OCI-LY1 (cell line): ENCODE measurements at regions not wholly inside any gene's neighbourhood (a gene's known extent, or its start where the extent isn't known, plus 50 kb on each side); places are given as distances from the start of the nearest gene placed in this dataset.

Experiments
- H2AFZ ChIP-seq: fragments of 200-600 bp; sonication (generic), shearing (Covaris generic); 2 replicates; pipeline ENCODE4 v1.6.0; 2014; ENCODE audit warnings: antibody characterized with exemption, mild to moderate bottlenecking, low read length
- H3F3A ChIP-seq: fragments of 200-600 bp; sonication (generic), shearing (Covaris generic); 2 replicates; pipeline ENCODE4 v1.6.0; 2014; ENCODE audit warnings: mild to moderate bottlenecking, antibody characterized with exemption, low read length, moderate library complexity; ENCODE audit not compliant: insufficient read depth
- H3K27ac ChIP-seq: fragments of 200-600 bp; sonication (generic); 2 replicates; pipeline ENCODE4 v1.5.1; 2014; ENCODE audit warnings: low read length, mixed run types, mild to moderate bottlenecking, low read depth; ENCODE audit not compliant: poor library complexity, severe bottlenecking
- H3K27me3 ChIP-seq: fragments of 200-600 bp; sonication (generic); 2 replicates; pipeline ENCODE4 v1.6.0; 2014; ENCODE audit warnings: antibody characterized with exemption, mild to moderate bottlenecking, low read length, moderate library complexity; ENCODE audit not compliant: insufficient read depth
- H3K36me3 ChIP-seq: fragments of 200-600 bp; sonication (generic); 2 replicates; pipeline ENCODE4 v1.6.1; 2014; ENCODE audit warnings: mild to moderate bottlenecking, antibody characterized with exemption, low read length, moderate library complexity, mixed read lengths; ENCODE audit not compliant: insufficient read depth
- H3K4me1 ChIP-seq: fragments of 200-600 bp; sonication (generic); 2 replicates; pipeline ENCODE4 v1.5.1; 2014; ENCODE audit warnings: mild to moderate bottlenecking, low read length, moderate library complexity; ENCODE audit not compliant: insufficient read depth, severe bottlenecking
- H3K4me2 ChIP-seq: fragments of 200-600 bp; sonication (generic), shearing (Covaris generic); 2 replicates; pipeline ENCODE4 v1.6.1; 2014; ENCODE audit warnings: low read length
- H3K4me3 ChIP-seq: fragments of 200-600 bp; sonication (generic); 2 replicates; pipeline ENCODE4 v1.5.1; 2014; ENCODE audit warnings: low read length, low read depth, mild to moderate bottlenecking, mixed read lengths; ENCODE audit not compliant: poor library complexity, severe bottlenecking
- H3K79me2 ChIP-seq: fragments of 200-600 bp; shearing (Covaris generic); 2 replicates; pipeline ENCODE4 v1.6.1; 2016; ENCODE audit warnings: mixed run types, low read length, mixed read lengths; ENCODE audit not compliant: insufficient read depth
- H3K9ac ChIP-seq: fragments of 200-600 bp; sonication (generic), shearing (Covaris generic); 2 replicates; pipeline ENCODE4 v1.6.1; 2014; ENCODE audit warnings: mild to moderate bottlenecking, low read length, mixed read lengths
- H3K9me2 ChIP-seq: fragments of 200-600 bp; sonication (generic), shearing (Covaris generic); 2 replicates; pipeline ENCODE4 v1.6.1; 2014; ENCODE audit warnings: low read depth, mild to moderate bottlenecking, low read length, mixed read lengths
- H3K9me3 ChIP-seq: fragments of 200-600 bp; shearing (Covaris generic); 2 replicates; pipeline ENCODE4 v1.6.1; 2014; ENCODE audit warnings: low read length, mixed read lengths
- H4K20me1 ChIP-seq: fragments of 200-600 bp; sonication (generic), shearing (Covaris generic); 2 replicates; pipeline ENCODE4 v1.6.0; 2016; ENCODE audit warnings: mild to moderate bottlenecking, low read length; ENCODE audit not compliant: insufficient read depth
- EZH2 ChIP-seq: fragments of 200-600 bp; sonication (generic), shearing (Covaris generic); IDR thresholded peaks from 2 replicates; pipeline ENCODE4 v1.8.0; 2017; ENCODE audit warnings: borderline replicate concordance, mixed run types, mild to moderate bottlenecking, antibody characterized with exemption, low read length, moderate library complexity, mixed read lengths
- TF ChIP-seq, protein P1 (sequence below): fragments of 200-600 bp; sonication (generic), shearing (Covaris generic); IDR thresholded peaks from 2 replicates; pipeline ENCODE4 v1.5.1; 2017; ENCODE audit warnings: mild to moderate bottlenecking, antibody characterized with exemption, low read length, moderate library complexity, mixed read lengths

DNA sequence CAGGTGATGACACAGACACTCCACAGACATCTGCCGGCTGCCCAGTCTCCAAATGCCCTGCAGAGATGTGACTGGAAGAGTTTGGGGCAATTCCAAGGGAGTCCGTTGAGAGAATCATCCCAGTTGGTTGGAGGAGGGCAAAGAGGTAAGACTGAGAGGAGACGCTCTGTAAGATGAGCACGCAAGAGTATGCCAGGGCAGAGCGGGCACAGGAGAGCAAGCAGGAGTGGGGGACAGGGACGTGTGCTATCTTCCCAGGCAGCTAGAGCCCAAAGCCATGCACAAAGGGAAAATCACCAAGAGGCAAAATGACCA lies 156.3 kb upstream of the TSHZ3 start:
- Histone ChIP-seq H4K20me1 (no peaks in the 10 kb centered on the region), H2AFZ (no peak overlapping the region), H3F3A (no peaks in the 10 kb centered on the region), H3K9me3 (no peaks in the 10 kb centered on the region), H3K36me3 (no peaks in the 10 kb centered on the region), H3K27ac (no peak overlapping the region), H3K4me2 (no peak overlapping the region), H3K79me2 (no peaks in the 10 kb centered on the region), H3K27me3 (no peaks in the 10 kb centered on the region), H3K4me3 (no peak overlapping the region), H3K4me1 (no peaks in the 10 kb centered on the region), H3K9me2 (no peaks in the 10 kb centered on the region), H3K9ac (no peak overlapping the region)
- TF ChIP-seq, protein P1, sequence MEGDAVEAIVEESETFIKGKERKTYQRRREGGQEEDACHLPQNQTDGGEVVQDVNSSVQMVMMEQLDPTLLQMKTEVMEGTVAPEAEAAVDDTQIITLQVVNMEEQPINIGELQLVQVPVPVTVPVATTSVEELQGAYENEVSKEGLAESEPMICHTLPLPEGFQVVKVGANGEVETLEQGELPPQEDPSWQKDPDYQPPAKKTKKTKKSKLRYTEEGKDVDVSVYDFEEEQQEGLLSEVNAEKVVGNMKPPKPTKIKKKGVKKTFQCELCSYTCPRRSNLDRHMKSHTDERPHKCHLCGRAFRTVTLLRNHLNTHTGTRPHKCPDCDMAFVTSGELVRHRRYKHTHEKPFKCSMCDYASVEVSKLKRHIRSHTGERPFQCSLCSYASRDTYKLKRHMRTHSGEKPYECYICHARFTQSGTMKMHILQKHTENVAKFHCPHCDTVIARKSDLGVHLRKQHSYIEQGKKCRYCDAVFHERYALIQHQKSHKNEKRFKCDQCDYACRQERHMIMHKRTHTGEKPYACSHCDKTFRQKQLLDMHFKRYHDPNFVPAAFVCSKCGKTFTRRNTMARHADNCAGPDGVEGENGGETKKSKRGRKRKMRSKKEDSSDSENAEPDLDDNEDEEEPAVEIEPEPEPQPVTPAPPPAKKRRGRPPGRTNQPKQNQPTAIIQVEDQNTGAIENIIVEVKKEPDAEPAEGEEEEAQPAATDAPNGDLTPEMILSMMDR = no peak
- TF ChIP-seq EZH2 = no peak

DNA sequence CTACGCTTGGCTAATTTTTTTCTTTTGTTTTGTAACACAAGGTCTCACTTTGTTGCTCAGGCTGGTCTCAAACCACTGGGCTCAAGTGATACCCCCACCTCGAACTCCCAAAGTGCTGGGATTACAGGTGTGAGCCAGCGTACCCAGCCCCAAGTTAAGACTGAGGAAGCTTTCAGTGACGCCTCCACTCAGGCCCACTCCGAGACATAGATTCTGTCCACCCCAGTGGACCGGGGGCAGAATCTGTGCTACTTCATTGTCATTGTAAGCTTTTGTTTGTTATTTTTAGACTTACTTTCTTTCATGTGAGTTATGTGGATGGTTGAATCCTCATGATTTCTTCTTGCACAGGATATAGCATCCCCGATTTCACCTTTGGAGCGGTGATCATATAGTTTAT lies 156.9 kb upstream of the TSHZ3 start:
- H3K27me3 ChIP-seq = no peaks in the 10 kb centered on the region
- H3K27ac ChIP-seq = no peak overlapping the region
- H3K9me2 ChIP-seq = no peaks in the 10 kb centered on the region
- H3F3A ChIP-seq = no peaks in the 10 kb centered on the region
- no peaks in the 10 kb centered on the region for H3K36me3 ChIP-seq
- no peak overlapping the region for H2AFZ ChIP-seq
- H3K4me1 ChIP-seq = no peaks in the 10 kb centered on the region
- no peaks in the 10 kb centered on the region for H3K9me3 ChIP-seq
- no peak overlapping the region for H3K4me2 ChIP-seq
- no peaks in the 10 kb centered on the region for H3K79me2 ChIP-seq
- H3K9ac ChIP-seq = no peak overlapping the region
- no peaks in the 10 kb centered on the region for H4K20me1 ChIP-seq
- TF ChIP-seq, protein P1 = no peak
- TF ChIP-seq EZH2 = no peak
- no peak overlapping the region for H3K4me3 ChIP-seq

DNA sequence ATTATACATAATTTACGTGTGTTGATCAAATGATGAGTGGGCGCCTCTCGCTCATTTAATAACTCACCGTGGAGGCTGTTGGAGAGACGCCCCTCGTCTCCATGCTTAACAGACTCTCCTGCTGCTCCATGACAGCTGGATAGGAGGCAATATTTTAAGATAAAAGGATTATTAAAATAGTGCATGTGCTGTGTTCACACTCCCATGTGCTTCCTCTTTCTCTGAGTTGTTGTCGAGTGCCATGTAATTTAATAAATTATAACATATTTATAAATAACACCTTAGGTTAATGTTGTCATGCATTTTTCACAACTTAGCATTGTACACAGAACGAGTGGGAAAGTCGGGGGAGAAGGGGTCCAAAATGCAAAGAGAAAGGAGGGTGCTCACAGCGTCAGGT lies 161.4 kb upstream of the TSHZ3 start:
- H3K27me3 ChIP-seq = no peaks in the 10 kb centered on the region; the same call in 1 of the 2 replicates
- no peaks in the 10 kb centered on the region for H3K4me1 ChIP-seq
- H3K9me2 ChIP-seq = no peaks in the 10 kb centered on the region
- no peak overlapping the region for H3K9ac ChIP-seq
- no peak overlapping the region for H3K4me3 ChIP-seq
- H3K9me3 ChIP-seq = no peaks in the 10 kb centered on the region
- no peak overlapping the region for H3K4me2 ChIP-seq
- H3K36me3 ChIP-seq = no peaks in the 10 kb centered on the region
- no peaks in the 10 kb centered on the region for H3F3A ChIP-seq
- H3K79me2 ChIP-seq = no peaks in the 10 kb centered on the region
- H2AFZ ChIP-seq = no peak overlapping the region
- H4K20me1 ChIP-seq = no peaks in the 10 kb centered on the region
- TF ChIP-seq, protein P1 = no peak
- no peak for TF ChIP-seq EZH2
- H3K27ac ChIP-seq = no peak overlapping the region
